Thyroid gland (tissue), 4 donors: ENCODE measurements at regions not wholly inside any gene's neighbourhood (a gene's known extent, or its start where the extent isn't known, plus 50 kb on each side); places are given as distances from the start of the nearest gene placed in this dataset.

ENCODE experiments used
- DNase-seq, 2 donors: peaks; one replicate each; pipeline ENCODE4 v3.0.0-alpha.2; 2019
- H3K27ac ChIP-seq, 3 donors: fragments of 200-600 bp; sonication (generic); 1 replicate in 2 of 3; 2 replicates in 1 of 3; pipeline ENCODE4 v1.5.1; 2016 to 2019; ENCODE audit warnings: mild to moderate bottlenecking in 1 of 3, moderate library complexity in 1 of 3
- H3K27me3 ChIP-seq: fragments of 200-600 bp; sonication (generic); one replicate; pipeline ENCODE4 v1.5.1; 2019
- H3K36me3 ChIP-seq, 2 donors: fragments of 200-600 bp; sonication (generic); one replicate each; pipeline ENCODE4 v1.5.1; 2016 to 2019
- H3K4me1 ChIP-seq, 2 donors: fragments of 200-600 bp; sonication (generic); one replicate each; pipeline ENCODE4 v1.5.1; 2017 to 2019
- H3K4me3 ChIP-seq, 3 donors: fragments of 200-600 bp; sonication (generic); replicated peaks in 1 of 3; 1 replicate in 2 of 3; 2 replicates in 1 of 3; pipeline ENCODE4 v1.5.1; 2016; ENCODE audit warnings: mild to moderate bottlenecking in 1 of 3
- H3K9me3 ChIP-seq: fragments of 200-600 bp; sonication (generic); one replicate; pipeline ENCODE4 v1.5.1; 2017
- CTCF ChIP-seq, 6 experiments: fragments of 200-600 bp in 3 of 6; fragments of 450-650 bp in 3 of 6; sonication (generic) in 3 of 6; IDR thresholded peaks; one replicate each; pipeline ENCODE4 v1.5.1; 2016 to 2019; ENCODE audit warnings: antibody characterized with exemption in 6 of 6, mild to moderate bottlenecking in 2 of 6, inconsistent platforms in 1 of 6, moderate library complexity in 1 of 6
- POLR2A ChIP-seq, 2 donors: fragments of 450-650 bp; IDR thresholded peaks; one replicate each; pipeline ENCODE4 v1.6.1; 2017; ENCODE audit warnings: antibody characterized with exemption in 2 of 2, mild to moderate bottlenecking in 2 of 2, moderate library complexity in 1 of 2
- WGBS, 2 donors: methylation state at CpG; one replicate each; pipeline ENCODE4 v1.1.5; 2017; 5-methylcytosine and 5-hydroxymethylcytosine counted together
- intact Hi-C: fragments of 100-400 bp; cut with DNase I; formaldehyde crosslinking; loops from one replicate; pipeline ENCODE4 v1.15.1; 2023

- Histone ChIP-seq H3K9me3 (no peaks in the 10 kb centered on the region), H3K27ac (no peak overlapping the region), H3K36me3 (no peaks in the 10 kb centered on the region), H3K4me3 (no peak overlapping the region), H3K27me3 (no peaks in the 10 kb centered on the region), H3K4me1 (no peaks in the 10 kb centered on the region)
- WGBS, 2 donors, result 17 to 22% methylated on average over 5 of the region's 5 CpGs
- DNase-seq, result peak; percentile 53 to 65
- intact Hi-C loops, result no loop called here
- TF ChIP-seq CTCF (IDR thresholded peaks at IDR 0.05) (peak in 5 of 6 experiments; percentile 51 to 82 (median 71)), POLR2A (IDR thresholded peaks at IDR 0.05) (no peak)
Observed at GRCh38 chr18:27605107-27605834, 420.2 kb upstream of the CHST9 start.

GRCh38 chr18:27604583-27604982 lies 419.5 kb upstream of the CHST9 start:
- no peaks in the 10 kb centered on the region for H3K27me3 ChIP-seq
- intact Hi-C loops, result no loop called here
- no peak for DNase-seq
- no peaks in the 10 kb centered on the region for H3K4me1 ChIP-seq
- no peaks in the 10 kb centered on the region for H3K9me3 ChIP-seq
- no peak overlapping the region for H3K27ac ChIP-seq
- H3K4me3 ChIP-seq, result no peak overlapping the region
- TF ChIP-seq CTCF (IDR thresholded peaks at IDR 0.05) (no peak), POLR2A (IDR thresholded peaks at IDR 0.05) (no peak)
- WGBS, 2 donors, result 73 to 77% methylated on average over 4 of the region's 4 CpGs
- H3K36me3 ChIP-seq, result no peaks in the 10 kb centered on the region

- WGBS, 2 donors, result 98% methylated on average over 2 of the region's 2 CpGs
- Histone ChIP-seq H3K9me3 (no peaks in the 10 kb centered on the region), H3K4me3 (no peak overlapping the region), H3K4me1 (no peaks in the 10 kb centered on the region), H3K27ac (no peak overlapping the region), H3K27me3 (no peaks in the 10 kb centered on the region), H3K36me3 (no peaks in the 10 kb centered on the region)
- no peak for TF ChIP-seq POLR2A (IDR thresholded peaks at IDR 0.05)
- TF ChIP-seq CTCF (IDR thresholded peaks at IDR 0.05), result no peak
- intact Hi-C loops, result no loop called here
- DNase-seq, result no peak
Observed at GRCh38 chr18:27602092-27602491, 417.0 kb upstream of the CHST9 start.

- TF ChIP-seq POLR2A (IDR thresholded peaks at IDR 0.05) (no peak), CTCF (IDR thresholded peaks at IDR 0.05) (no peak)
- DNase-seq, result no peak
- H3K9me3 ChIP-seq, result no peaks in the 10 kb centered on the region
- no peak overlapping the region for H3K4me3 ChIP-seq
- no peaks in the 10 kb centered on the region for H3K27me3 ChIP-seq
- H3K36me3 ChIP-seq, result no peaks in the 10 kb centered on the region
- intact Hi-C loops, result no loop called here
- H3K4me1 ChIP-seq, result no peaks in the 10 kb centered on the region
- no peak overlapping the region for H3K27ac ChIP-seq
Observed at GRCh38 chr18:27600245-27600644, 415.1 kb upstream of the CHST9 start.

- Histone ChIP-seq H3K27ac (no peak overlapping the region), H3K36me3 (no peaks in the 10 kb centered on the region), H3K4me3 (no peak overlapping the region), H3K4me1 (no peaks in the 10 kb centered on the region), H3K9me3 (no peaks in the 10 kb centered on the region), H3K27me3 (no peaks in the 10 kb centered on the region)
- peak; percentile 9 to 26 for DNase-seq
- intact Hi-C loops, result no loop called here
- 73 to 78% methylated on average over 1 of the region's 1 CpG for WGBS, 2 donors
- peak; percentile 31 to 89 (median 54) for TF ChIP-seq CTCF (IDR thresholded peaks at IDR 0.05)
- no peak for TF ChIP-seq POLR2A (IDR thresholded peaks at IDR 0.05)
Observed at GRCh38 chr18:27599202-27599829, 414.2 kb upstream of the CHST9 start.
